Thyroid gland (tissue), 4 donors: ENCODE measurements at regions not wholly inside any gene's neighbourhood (a gene's known extent, or its start where the extent isn't known, plus 50 kb on each side); places are given as distances from the start of the nearest gene placed in this dataset.

Source experiments
- DNase-seq, 2 donors: peaks; one replicate each; pipeline ENCODE4 v3.0.0-alpha.2; 2019
- H3K27ac ChIP-seq, 3 donors: fragments of 200-600 bp; sonication (generic); 1 replicate in 2 of 3; 2 replicates in 1 of 3; pipeline ENCODE4 v1.5.1; 2016 to 2019; ENCODE audit warnings: mild to moderate bottlenecking in 1 of 3, moderate library complexity in 1 of 3
- H3K27me3 ChIP-seq: fragments of 200-600 bp; sonication (generic); one replicate; pipeline ENCODE4 v1.5.1; 2019
- H3K36me3 ChIP-seq, 2 donors: fragments of 200-600 bp; sonication (generic); one replicate each; pipeline ENCODE4 v1.5.1; 2016 to 2019
- H3K4me1 ChIP-seq, 2 donors: fragments of 200-600 bp; sonication (generic); one replicate each; pipeline ENCODE4 v1.5.1; 2017 to 2019
- H3K4me3 ChIP-seq, 3 donors: fragments of 200-600 bp; sonication (generic); replicated peaks in 1 of 3; 1 replicate in 2 of 3; 2 replicates in 1 of 3; pipeline ENCODE4 v1.5.1; 2016; ENCODE audit warnings: mild to moderate bottlenecking in 1 of 3
- H3K9me3 ChIP-seq: fragments of 200-600 bp; sonication (generic); one replicate; pipeline ENCODE4 v1.5.1; 2017
- CTCF ChIP-seq, 6 experiments: fragments of 200-600 bp in 3 of 6; fragments of 450-650 bp in 3 of 6; sonication (generic) in 3 of 6; IDR thresholded peaks; one replicate each; pipeline ENCODE4 v1.5.1; 2016 to 2019; ENCODE audit warnings: antibody characterized with exemption in 6 of 6, mild to moderate bottlenecking in 2 of 6, inconsistent platforms in 1 of 6, moderate library complexity in 1 of 6
- POLR2A ChIP-seq, 2 donors: fragments of 450-650 bp; IDR thresholded peaks; one replicate each; pipeline ENCODE4 v1.6.1; 2017; ENCODE audit warnings: antibody characterized with exemption in 2 of 2, mild to moderate bottlenecking in 2 of 2, moderate library complexity in 1 of 2
- WGBS, 2 donors: methylation state at CpG; one replicate each; pipeline ENCODE4 v1.1.5; 2017; 5-methylcytosine and 5-hydroxymethylcytosine counted together
- intact Hi-C: fragments of 100-400 bp; cut with DNase I; formaldehyde crosslinking; loops from one replicate; pipeline ENCODE4 v1.15.1; 2023

- Histone ChIP-seq H3K36me3 (no peaks in the 10 kb centered on the region), H3K4me3 (no peak overlapping the region), H3K27me3 (no peaks in the 10 kb centered on the region), H3K4me1 (peaks cover 13 to 27% of the 10 kb centered on the region in 2 donors), H3K27ac (no peak overlapping the region), H3K9me3 (no peaks in the 10 kb centered on the region)
- TF ChIP-seq POLR2A (IDR thresholded peaks at IDR 0.05) = no peak
- no peak for TF ChIP-seq CTCF (IDR thresholded peaks at IDR 0.05)
- intact Hi-C loops = no loop called here
- WGBS, 2 donors = 46 to 57% methylated on average over 3 of the region's 3 CpGs
- no peak for DNase-seq
Measured at GRCh38 chr2:172297531-172297930, 129.9 kb upstream of the ITGA6 start.

- no peak overlapping the region for H3K27ac ChIP-seq
- intact Hi-C loops = no loop called here
- peaks cover 13 to 27% of the 10 kb centered on the region in 2 donors for H3K4me1 ChIP-seq
- H3K9me3 ChIP-seq = no peaks in the 10 kb centered on the region
- no peak overlapping the region for H3K4me3 ChIP-seq
- no peaks in the 10 kb centered on the region for H3K36me3 ChIP-seq
- TF ChIP-seq POLR2A (IDR thresholded peaks at IDR 0.05) (no peak), CTCF (IDR thresholded peaks at IDR 0.05) (no peak)
- H3K27me3 ChIP-seq = no peaks in the 10 kb centered on the region
- DNase-seq = no peak
- WGBS, 2 donors = 71 to 78% methylated on average over 4 of the region's 4 CpGs
Measured at GRCh38 chr2:172297950-172298349, 129.4 kb upstream of the ITGA6 start.

GRCh38 chr2:172299741-172300140 lies 127.6 kb upstream of the ITGA6 start:
- TF ChIP-seq CTCF (IDR thresholded peaks at IDR 0.05) (no peak), POLR2A (IDR thresholded peaks at IDR 0.05) (no peak)
- H3K27me3 ChIP-seq = no peaks in the 10 kb centered on the region
- intact Hi-C loops = no loop called here

GRCh38 chr2:172300851-172301250 lies 126.5 kb upstream of the ITGA6 start:
- intact Hi-C loops = no loop called here

More at GRCh38 chr2:172299741-172300140, 127.6 kb upstream of the ITGA6 start:
- Histone ChIP-seq H3K4me1 (peaks cover 6 to 21% of the 10 kb centered on the region in 2 donors), H3K36me3 (no peaks in the 10 kb centered on the region), H3K9me3 (no peaks in the 10 kb centered on the region), H3K4me3 (no peak overlapping the region), H3K27ac (no peak overlapping the region)
- DNase-seq = peak in 1 of 2 donors; percentile 27
- WGBS, 2 donors = 17% methylated on average over 5 of the region's 5 CpGs

GRCh38 chr2:172305066-172305465 lies 122.3 kb upstream of the ITGA6 start:
- TF ChIP-seq CTCF (IDR thresholded peaks at IDR 0.05) = no peak
- TF ChIP-seq POLR2A (IDR thresholded peaks at IDR 0.05) = no peak
- intact Hi-C loops = no loop called here
- WGBS, 2 donors = 47 to 55% methylated on average over 3 of the region's 3 CpGs

More at GRCh38 chr2:172300851-172301250, 126.5 kb upstream of the ITGA6 start:
- 96 to 99% methylated on average over 4 of the region's 4 CpGs for WGBS, 2 donors
- TF ChIP-seq CTCF (IDR thresholded peaks at IDR 0.05) (no peak), POLR2A (IDR thresholded peaks at IDR 0.05) (no peak)
- H3K9me3 ChIP-seq = no peaks in the 10 kb centered on the region
- H3K36me3 ChIP-seq = no peaks in the 10 kb centered on the region
- H3K4me3 ChIP-seq = no peak overlapping the region
- H3K4me1 ChIP-seq = peaks cover 6 to 21% of the 10 kb centered on the region in 2 donors
- no peak for DNase-seq
- no peaks in the 10 kb centered on the region for H3K27me3 ChIP-seq
- H3K27ac ChIP-seq = no peak overlapping the region

More at GRCh38 chr2:172305066-172305465, 122.3 kb upstream of the ITGA6 start:
- H3K27ac ChIP-seq = no peak overlapping the region
- H3K9me3 ChIP-seq = no peaks in the 10 kb centered on the region
- no peaks in the 10 kb centered on the region for H3K27me3 ChIP-seq
- no peak overlapping the region for H3K4me3 ChIP-seq
- H3K36me3 ChIP-seq = no peaks in the 10 kb centered on the region
- peaks cover 0 to 3% of the 10 kb centered on the region in 2 donors for H3K4me1 ChIP-seq
- DNase-seq = no peak
